Upper lobe of right lung (tissue), 1 donor: ENCODE measurements at regions not wholly inside any gene's neighbourhood (a gene's known extent, or its start where the extent isn't known, plus 50 kb on each side); places are given as distances from the start of the nearest gene placed in this dataset.

ENCODE experiments used
- ATAC-seq: fragments of 200-7000 bp; cut with Tn5 transposase; one replicate; pipeline ENCODE4 v1.9.1; 2020; ENCODE audit warnings: mild to moderate bottlenecking, moderate library complexity
- DNase-seq: peaks from one replicate; pipeline ENCODE4 v3.0.0-alpha.2; 2020
- H3K27ac ChIP-seq: fragments of 200-600 bp; one replicate; pipeline ENCODE4 v1.8.0; 2022
- H3K27me3 ChIP-seq: fragments of 200-600 bp; one replicate; pipeline ENCODE4 v1.8.0; 2022; ENCODE audit warnings: mild to moderate bottlenecking
- H3K36me3 ChIP-seq: fragments of 200-600 bp; one replicate; pipeline ENCODE4 v1.8.0; 2022
- H3K4me1 ChIP-seq: fragments of 200-600 bp; one replicate; pipeline ENCODE4 v1.8.0; 2022
- H3K4me3 ChIP-seq: fragments of 200-600 bp; one replicate; pipeline ENCODE4 v1.8.0; 2022; ENCODE audit warnings: mild to moderate bottlenecking
- H3K9me3 ChIP-seq: fragments of 200-600 bp; one replicate; pipeline ENCODE4 v1.8.0; 2022
- CTCF ChIP-seq: fragments of 200-600 bp; IDR thresholded peaks from one replicate; pipeline ENCODE4 v1.8.0; 2022; ENCODE audit warnings: antibody characterized with exemption
- intact Hi-C: fragments of 100-400 bp; cut with DNase I; formaldehyde crosslinking; loops from one replicate; pipeline ENCODE4 v1.11.0; 2022
- donor health status: DM: no; HTN: yes; CAD: no; lungs with severe emphysema.

- H3K27ac ChIP-seq: peak overlapping the region; percentile 66
- intact Hi-C loops: no loop called here
- no peak overlapping the region for H3K4me3 ChIP-seq
- H3K9me3 ChIP-seq: no peaks in the 10 kb centered on the region
- TF ChIP-seq CTCF: no peak
- DNase-seq (no peak), ATAC-seq (no peak)
- no peaks in the 10 kb centered on the region for H3K27me3 ChIP-seq
- no peaks in the 10 kb centered on the region for H3K36me3 ChIP-seq
- H3K4me1 ChIP-seq: peaks cover 17% of the 10 kb centered on the region
Measured at GRCh38 chr6:14920276-14920675, 325.6 kb upstream of the JARID2 start.

GRCh38 chr6:14921170-14921569 lies 324.7 kb upstream of the JARID2 start:
- Histone ChIP-seq H3K27me3 (no peaks in the 10 kb centered on the region), H3K4me1 (peaks cover 17% of the 10 kb centered on the region), H3K36me3 (no peaks in the 10 kb centered on the region), H3K27ac (peak overlapping the region; percentile 66), H3K4me3 (no peak overlapping the region), H3K9me3 (no peaks in the 10 kb centered on the region)
- TF ChIP-seq CTCF: no peak
- intact Hi-C loops: no loop called here
- DNase-seq (peak; percentile 81), ATAC-seq (peak; percentile 83)

GRCh38 chr6:14921878-14922671 lies 323.8 kb upstream of the JARID2 start:
- H3K27ac ChIP-seq: peak overlapping the region; percentile 66
- no peaks in the 10 kb centered on the region for H3K36me3 ChIP-seq
- no peak overlapping the region for H3K4me3 ChIP-seq
- peaks cover 17% of the 10 kb centered on the region for H3K4me1 ChIP-seq
- H3K9me3 ChIP-seq: no peaks in the 10 kb centered on the region
- intact Hi-C loops: no loop called here
- peak; percentile 70 for ATAC-seq
- DNase-seq: no peak
- no peaks in the 10 kb centered on the region for H3K27me3 ChIP-seq
- no peak for TF ChIP-seq CTCF

- H3K9me3 ChIP-seq: no peaks in the 10 kb centered on the region
- DNase-seq: no peak
- intact Hi-C loops: no loop called here
- H3K27me3 ChIP-seq: no peaks in the 10 kb centered on the region
- H3K4me3 ChIP-seq: no peak overlapping the region
- ATAC-seq: no peak
- TF ChIP-seq CTCF: no peak
- H3K27ac ChIP-seq: peak overlapping the region; percentile 66
- no peaks in the 10 kb centered on the region for H3K36me3 ChIP-seq
- H3K4me1 ChIP-seq: peaks cover 17% of the 10 kb centered on the region
Measured at GRCh38 chr6:14922706-14923460, 323.0 kb upstream of the JARID2 start.

- DNase-seq (no peak), ATAC-seq (no peak)
- Histone ChIP-seq H3K4me3 (no peak overlapping the region), H3K4me1 (peaks cover 17% of the 10 kb centered on the region), H3K27ac (no peak overlapping the region), H3K36me3 (no peaks in the 10 kb centered on the region), H3K9me3 (no peaks in the 10 kb centered on the region), H3K27me3 (no peaks in the 10 kb centered on the region)
- TF ChIP-seq CTCF: no peak
- intact Hi-C loops: no loop called here
Measured at GRCh38 chr6:14924126-14925024, 321.5 kb upstream of the JARID2 start.
